ENCODE measurements at regions not wholly inside any gene's neighbourhood (a gene's known extent, or its start where the extent isn't known, plus 50 kb on each side); places are given as distances from the start of the nearest gene placed in this dataset.

GRCh38 chr12:91732086-91732485 lies 413.6 kb downstream of the BTG1 start:
- no peak for TF ChIP-seq CTCF (IDR thresholded peaks at IDR 0.05)
- Histone ChIP-seq H3K27me3 (no peaks in the 10 kb centered on the region), H3K27ac (no peak overlapping the region), H3K9me3 (no peaks in the 10 kb centered on the region), H3K4me1 (no peaks in the 10 kb centered on the region), H3K36me3 (no peaks in the 10 kb centered on the region), H3K4me3 (no peak overlapping the region)
- DNase-seq: no peak
- no peak for FAIRE-seq
- ATAC-seq: no peak
- intact Hi-C loops (cut with DNase I): no loop called here
- 45 to 53% methylated on average over 1 of the region's 1 CpG for WGBS, 2 donors

GRCh38 chr12:91729543-91729942 lies 416.1 kb downstream of the BTG1 start:
- Histone ChIP-seq H3K4me3 (no peak overlapping the region), H3K4me1 (no peaks in the 10 kb centered on the region), H3K36me3 (no peaks in the 10 kb centered on the region), H3K27me3 (no peaks in the 10 kb centered on the region), H3K9me3 (no peaks in the 10 kb centered on the region), H3K27ac (no peak overlapping the region)
- intact Hi-C loops (cut with DNase I): no loop called here
- ATAC-seq (no peak), FAIRE-seq (no peak), DNase-seq (no peak)
- 95 to 97% methylated on average over 4 of the region's 4 CpGs for WGBS, 2 donors
- no peak for TF ChIP-seq CTCF (IDR thresholded peaks at IDR 0.05)

GRCh38 chr12:91723191-91723590 lies 422.5 kb downstream of the BTG1 start:
- Histone ChIP-seq H3K4me1 (no peaks in the 10 kb centered on the region), H3K36me3 (no peaks in the 10 kb centered on the region), H3K27ac (no peak overlapping the region), H3K27me3 (no peaks in the 10 kb centered on the region), H3K4me3 (no peak overlapping the region), H3K9me3 (no peaks in the 10 kb centered on the region)
- FAIRE-seq (no peak), ATAC-seq (no peak), DNase-seq (no peak)
- no peak for TF ChIP-seq CTCF (IDR thresholded peaks at IDR 0.05)
- intact Hi-C loops (cut with DNase I): no loop called here

- Histone ChIP-seq H3K9me3 (no peaks in the 10 kb centered on the region), H3K4me1 (no peaks in the 10 kb centered on the region), H3K36me3 (no peaks in the 10 kb centered on the region), H3K27ac (no peak overlapping the region), H3K27me3 (no peaks in the 10 kb centered on the region), H3K4me3 (no peak overlapping the region)
- ATAC-seq (no peak), FAIRE-seq (no peak), DNase-seq (no peak)
- no peak for TF ChIP-seq CTCF (IDR thresholded peaks at IDR 0.05)
- intact Hi-C loops (cut with DNase I): no loop called here
Measured at GRCh38 chr12:91722072-91722471, 423.6 kb downstream of the BTG1 start.

GRCh38 chr12:91721023-91721422 lies 424.6 kb downstream of the BTG1 start:
- Histone ChIP-seq H3K27ac (no peak overlapping the region), H3K9me3 (no peaks in the 10 kb centered on the region), H3K4me1 (no peaks in the 10 kb centered on the region), H3K27me3 (no peaks in the 10 kb centered on the region), H3K36me3 (no peaks in the 10 kb centered on the region), H3K4me3 (no peak overlapping the region)
- ATAC-seq: no peak
- no peak for DNase-seq
- FAIRE-seq: no peak
- intact Hi-C loops (cut with DNase I): no loop called here
- no peak for TF ChIP-seq CTCF (IDR thresholded peaks at IDR 0.05)
- WGBS, 2 donors: 68 to 71% methylated on average over 3 of the region's 3 CpGs

Measured in pancreas (tissue), 10 donors.